NCI-H1417 (cell line): ENCODE measurements at regions not wholly inside any gene's neighbourhood (a gene's known extent, or its start where the extent isn't known, plus 50 kb on each side); places are given as distances from the start of the nearest gene placed in this dataset.

Experiments used
- DNase-seq, 3 experiments: peaks; one replicate each; lab custom pipeline; 2025; lab: John Stamatoyannopoulos, UW

- DNase-seq, result no peak
These were observed 577.3 kb downstream of the AJAP1 start for GRCh38 chr1:5231541-5232315.

- no peak for DNase-seq
These were observed 572.7 kb downstream of the AJAP1 start for GRCh38 chr1:5227114-5227513.

- no peak for DNase-seq
These were observed 571.6 kb downstream of the AJAP1 start for GRCh38 chr1:5225707-5226704.

GRCh38 chr1:5223206-5223605 is 568.8 kb downstream of the AJAP1 start:
- DNase-seq, result no peak

GRCh38 chr1:5222626-5223025 is 568.2 kb downstream of the AJAP1 start:
- no peak for DNase-seq

GRCh38 chr1:5221451-5221850 is 567.0 kb downstream of the AJAP1 start:
- DNase-seq, result no peak

- peak in 1 of 3 experiments; percentile 13 for DNase-seq
These were observed 566.4 kb downstream of the AJAP1 start for GRCh38 chr1:5220821-5221220.

GRCh38 chr1:5220421-5220820 is 566.0 kb downstream of the AJAP1 start:
- no peak for DNase-seq

- DNase-seq, result no peak
These were observed 545.6 kb downstream of the AJAP1 start for GRCh38 chr1:5200006-5200405.

GRCh38 chr1:5198328-5198727 is 543.9 kb downstream of the AJAP1 start:
- no peak for DNase-seq

- DNase-seq, result peak in 2 of 3 experiments; percentile 8 to 65
These were observed 537.1 kb downstream of the AJAP1 start for GRCh38 chr1:5191470-5191869.

GRCh38 chr1:5189384-5189783 is 535.0 kb downstream of the AJAP1 start:
- DNase-seq, result peak in 1 of 3 experiments; percentile 30

- peak in 1 of 3 experiments; percentile 24 for DNase-seq
These were observed 511.4 kb downstream of the AJAP1 start for GRCh38 chr1:5165762-5166161.

- DNase-seq, result no peak
These were observed 509.7 kb downstream of the AJAP1 start for GRCh38 chr1:5164158-5164557.

GRCh38 chr1:5161372-5161771 is 507.0 kb downstream of the AJAP1 start:
- peak in 2 of 3 experiments; percentile 13 to 52 for DNase-seq

- no peak for DNase-seq
These were observed 502.8 kb downstream of the AJAP1 start for GRCh38 chr1:5157175-5157574.

GRCh38 chr1:5156416-5157120 is 502.2 kb downstream of the AJAP1 start:
- peak in 1 of 3 experiments; percentile 35 for DNase-seq

GRCh38 chr1:5151511-5151910 is 497.1 kb downstream of the AJAP1 start:
- DNase-seq, result no peak

- DNase-seq, result no peak
These were observed 495.8 kb downstream of the AJAP1 start for GRCh38 chr1:5150191-5150590.

- DNase-seq, result no peak
These were observed 493.4 kb downstream of the AJAP1 start for GRCh38 chr1:5147806-5148205.

- DNase-seq, result no peak
These were observed 488.0 kb downstream of the AJAP1 start for GRCh38 chr1:5142389-5142788.

- DNase-seq, result no peak
These were observed 487.3 kb downstream of the AJAP1 start for GRCh38 chr1:5141750-5142149.
